PC-9 (cell line): ENCODE measurements at regions not wholly inside any gene's neighbourhood (a gene's known extent, or its start where the extent isn't known, plus 50 kb on each side); places are given as distances from the start of the nearest gene placed in this dataset.

Experiments used
- EZH2 ChIP-seq: fragments of 200-600 bp; sonication (generic); IDR thresholded peaks from 2 replicates; pipeline ENCODE4 v1.8.0; 2017; ENCODE audit warnings: antibody characterized with exemption, low read depth
- TF ChIP-seq, protein P1 (sequence below): fragments of 200-600 bp; sonication (generic); conservative IDR thresholded peaks from 2 replicates; pipeline ENCODE4 v1.6.1; 2017; ENCODE audit warnings: mixed run types, antibody characterized with exemption, mild to moderate bottlenecking, moderate library complexity

DNA sequence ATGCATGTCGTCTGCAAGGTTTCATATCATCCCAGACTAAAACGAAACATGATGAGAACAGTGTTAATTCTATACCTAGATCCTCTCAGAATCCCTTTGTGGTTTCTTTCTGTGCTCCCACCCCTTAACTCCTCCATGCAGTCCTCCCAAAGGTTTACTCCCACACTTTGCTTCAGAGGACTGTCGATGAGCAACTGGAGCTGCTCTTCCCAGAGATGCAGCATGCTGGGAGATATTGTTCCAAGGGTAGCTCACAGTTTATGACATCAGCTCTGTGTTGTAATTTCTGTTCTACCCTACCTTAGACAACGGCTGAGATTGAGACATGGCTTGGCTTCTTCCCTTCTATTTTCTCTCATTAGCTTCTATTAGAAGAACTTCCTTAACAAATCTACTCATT, 313.0 kb upstream of the COL8A1 start:
- TF ChIP-seq, protein P1, sequence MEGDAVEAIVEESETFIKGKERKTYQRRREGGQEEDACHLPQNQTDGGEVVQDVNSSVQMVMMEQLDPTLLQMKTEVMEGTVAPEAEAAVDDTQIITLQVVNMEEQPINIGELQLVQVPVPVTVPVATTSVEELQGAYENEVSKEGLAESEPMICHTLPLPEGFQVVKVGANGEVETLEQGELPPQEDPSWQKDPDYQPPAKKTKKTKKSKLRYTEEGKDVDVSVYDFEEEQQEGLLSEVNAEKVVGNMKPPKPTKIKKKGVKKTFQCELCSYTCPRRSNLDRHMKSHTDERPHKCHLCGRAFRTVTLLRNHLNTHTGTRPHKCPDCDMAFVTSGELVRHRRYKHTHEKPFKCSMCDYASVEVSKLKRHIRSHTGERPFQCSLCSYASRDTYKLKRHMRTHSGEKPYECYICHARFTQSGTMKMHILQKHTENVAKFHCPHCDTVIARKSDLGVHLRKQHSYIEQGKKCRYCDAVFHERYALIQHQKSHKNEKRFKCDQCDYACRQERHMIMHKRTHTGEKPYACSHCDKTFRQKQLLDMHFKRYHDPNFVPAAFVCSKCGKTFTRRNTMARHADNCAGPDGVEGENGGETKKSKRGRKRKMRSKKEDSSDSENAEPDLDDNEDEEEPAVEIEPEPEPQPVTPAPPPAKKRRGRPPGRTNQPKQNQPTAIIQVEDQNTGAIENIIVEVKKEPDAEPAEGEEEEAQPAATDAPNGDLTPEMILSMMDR: no peak
- TF ChIP-seq EZH2: no peak
